Adipocyte (in vitro differentiated cells): ENCODE measurements at regions not wholly inside any gene's neighbourhood (a gene's known extent, or its start where the extent isn't known, plus 50 kb on each side); places are given as distances from the start of the nearest gene placed in this dataset.
A peak's percentile ranks its signal among the peaks of the same experiment; 100 is the strongest.
"Not testable (repeated sequence)": the region's sequence is repeated elsewhere in the genome, so short reads cannot be mapped to it uniquely, and the experiment has no call there.

ENCODE experiments used
- DNase-seq: peaks from one replicate; pipeline ENCODE4 v3.0.0-alpha.2; 2015; ENCODE audit warnings: low read depth
- H3K27me3 ChIP-seq: replicated peaks from 2 replicates; pipeline ENCODE4 v1.7.0; 2013; ENCODE audit warnings: mild to moderate bottlenecking, low read length, moderate library complexity; ENCODE audit not compliant: control insufficient read depth, insufficient read depth
- H3K36me3 ChIP-seq: 2 replicates; pipeline ENCODE4 v1.7.0; 2013; ENCODE audit warnings: low read length, mild to moderate bottlenecking, moderate library complexity; ENCODE audit not compliant: control insufficient read depth, insufficient read depth, severe bottlenecking
- H3K4me1 ChIP-seq: 2 replicates; pipeline ENCODE4 v1.7.0; 2013; ENCODE audit warnings: mild to moderate bottlenecking, low read length, moderate library complexity; ENCODE audit not compliant: control insufficient read depth, insufficient read depth
- H3K4me3 ChIP-seq: 2 replicates; pipeline ENCODE4 v1.7.0; 2013; ENCODE audit warnings: mild to moderate bottlenecking, low read length, moderate library complexity
- H3K9ac ChIP-seq: 2 replicates; pipeline ENCODE4 v1.7.0; 2013; ENCODE audit warnings: mild to moderate bottlenecking, low read length, moderate library complexity
- H3K9me3 ChIP-seq: 2 replicates; pipeline ENCODE4 v1.7.0; 2013; ENCODE audit warnings: mild to moderate bottlenecking, low read length, moderate library complexity; ENCODE audit not compliant: control insufficient read depth

- no peak for DNase-seq
- Histone ChIP-seq H3K4me1 (no peaks in the 10 kb centered on the region), H3K27me3 (no peaks in the 10 kb centered on the region), H3K36me3 (no peaks in the 10 kb centered on the region), H3K9me3 (no peaks in the 10 kb centered on the region), H3K4me3 (no peak overlapping the region), H3K9ac (no peak overlapping the region)
These were observed 129.1 kb downstream of the PLK2 start for GRCh38 chr5:58330781-58331180.

- no peak for DNase-seq
- no peak overlapping the region for H3K9ac ChIP-seq
- H3K27me3 ChIP-seq: no peaks in the 10 kb centered on the region
- peaks cover 6% of the 10 kb centered on the region for H3K4me1 ChIP-seq
- H3K9me3 ChIP-seq: no peaks in the 10 kb centered on the region
- no peak overlapping the region for H3K4me3 ChIP-seq
- H3K36me3 ChIP-seq: no peaks in the 10 kb centered on the region
These were observed 132.6 kb downstream of the PLK2 start for GRCh38 chr5:58327289-58327688.

GRCh38 chr5:58326022-58326421, 133.9 kb downstream of the PLK2 start:
- no peaks in the 10 kb centered on the region for H3K36me3 ChIP-seq
- DNase-seq: no peak
- H3K27me3 ChIP-seq: no peaks in the 10 kb centered on the region

GRCh38 chr5:58322453-58322852, 137.4 kb downstream of the PLK2 start:
- no peaks in the 10 kb centered on the region for H3K9me3 ChIP-seq
- DNase-seq: peak; percentile 58
- H3K4me3 ChIP-seq: no peak overlapping the region
- no peaks in the 10 kb centered on the region for H3K27me3 ChIP-seq
- peaks cover 8% of the 10 kb centered on the region for H3K4me1 ChIP-seq
- no peaks in the 10 kb centered on the region for H3K36me3 ChIP-seq
- H3K9ac ChIP-seq: no peak overlapping the region

More at GRCh38 chr5:58326022-58326421, 133.9 kb downstream of the PLK2 start:
- no peak overlapping the region for H3K9ac ChIP-seq
- peaks cover 8% of the 10 kb centered on the region for H3K4me1 ChIP-seq
- no peak overlapping the region for H3K4me3 ChIP-seq
- no peaks in the 10 kb centered on the region for H3K9me3 ChIP-seq

GRCh38 chr5:58318468-58318867, 141.4 kb downstream of the PLK2 start:
- no peaks in the 10 kb centered on the region for H3K27me3 ChIP-seq
- H3K4me1 ChIP-seq: peaks cover 8% of the 10 kb centered on the region
- no peak overlapping the region for H3K9ac ChIP-seq
- DNase-seq: peak; percentile 25
- H3K4me3 ChIP-seq: no peak overlapping the region
- no peaks in the 10 kb centered on the region for H3K36me3 ChIP-seq
- no peaks in the 10 kb centered on the region for H3K9me3 ChIP-seq

- no peaks in the 10 kb centered on the region for H3K36me3 ChIP-seq
- DNase-seq: peak; percentile 5
- no peak overlapping the region for H3K9ac ChIP-seq
- H3K4me1 ChIP-seq: peaks cover 6% of the 10 kb centered on the region
- no peaks in the 10 kb centered on the region for H3K9me3 ChIP-seq
- no peak overlapping the region for H3K4me3 ChIP-seq
- H3K27me3 ChIP-seq: no peaks in the 10 kb centered on the region
These were observed 142.1 kb downstream of the PLK2 start for GRCh38 chr5:58317808-58318207.

GRCh38 chr5:58317009-58317408, 142.9 kb downstream of the PLK2 start:
- H3K4me1 ChIP-seq: no peaks in the 10 kb centered on the region
- H3K27me3 ChIP-seq: no peaks in the 10 kb centered on the region
- no peak overlapping the region for H3K4me3 ChIP-seq
- no peaks in the 10 kb centered on the region for H3K9me3 ChIP-seq
- H3K36me3 ChIP-seq: no peaks in the 10 kb centered on the region
- DNase-seq: no peak
- no peak overlapping the region for H3K9ac ChIP-seq

GRCh38 chr5:58315794-58316193, 144.1 kb downstream of the PLK2 start:
- H3K4me1 ChIP-seq: no peaks in the 10 kb centered on the region
- no peak overlapping the region for H3K9ac ChIP-seq
- no peaks in the 10 kb centered on the region for H3K9me3 ChIP-seq
- H3K27me3 ChIP-seq: no peaks in the 10 kb centered on the region
- no peaks in the 10 kb centered on the region for H3K36me3 ChIP-seq
- no peak overlapping the region for H3K4me3 ChIP-seq
- no peak for DNase-seq

- Histone ChIP-seq H3K9ac (no peak overlapping the region), H3K4me1 (no peaks in the 10 kb centered on the region), H3K4me3 (no peak overlapping the region), H3K36me3 (no peaks in the 10 kb centered on the region), H3K27me3 (no peaks in the 10 kb centered on the region), H3K9me3 (no peaks in the 10 kb centered on the region)
- no peak for DNase-seq
These were observed 145.3 kb downstream of the PLK2 start for GRCh38 chr5:58314356-58315210.

- DNase-seq: no peak
- H3K4me3 ChIP-seq: no peak overlapping the region
- H3K9ac ChIP-seq: no peak overlapping the region
- no peaks in the 10 kb centered on the region for H3K4me1 ChIP-seq
- H3K9me3 ChIP-seq: no peaks in the 10 kb centered on the region
- H3K27me3 ChIP-seq: no peaks in the 10 kb centered on the region
- H3K36me3 ChIP-seq: no peaks in the 10 kb centered on the region
These were observed 147.6 kb downstream of the PLK2 start for GRCh38 chr5:58312299-58312698.

- Histone ChIP-seq H3K4me3 (no peak overlapping the region), H3K27me3 (no peaks in the 10 kb centered on the region), H3K36me3 (no peaks in the 10 kb centered on the region), H3K9me3 (no peaks in the 10 kb centered on the region), H3K4me1 (no peaks in the 10 kb centered on the region), H3K9ac (no peak overlapping the region)
- no peak for DNase-seq
These were observed 148.4 kb downstream of the PLK2 start for GRCh38 chr5:58311526-58311925.

- not testable (repeated sequence) for H3K4me3 ChIP-seq
These were observed 151.5 kb downstream of the PLK2 start for GRCh38 chr5:58308384-58308783.

More at GRCh38 chr5:58308384-58308783, 151.5 kb downstream of the PLK2 start:
- H3K27me3 ChIP-seq, H3K4me1 ChIP-seq, H3K36me3 ChIP-seq, DNase-seq, H3K9ac ChIP-seq, H3K9me3 ChIP-seq: not testable (repeated sequence)
